HEK293 (cell line): ENCODE measurements at regions not wholly inside any gene's neighbourhood (a gene's known extent, or its start where the extent isn't known, plus 50 kb on each side); places are given as distances from the start of the nearest gene placed in this dataset.

Experiments
- EGR2 ChIP-seq: fragments of 450-650 bp; formaldehyde crosslinking; IDR thresholded peaks from 2 replicates; pipeline ENCODE4 v1.5.1; 2016; ENCODE audit warnings: low read depth, missing biosample characterization, missing genetic modification characterization
- KLF16 ChIP-seq: fragments of 450-650 bp; formaldehyde crosslinking; IDR thresholded peaks from 2 replicates; pipeline ENCODE4 v1.5.1; 2017; ENCODE audit warnings: missing biosample characterization, missing genetic modification characterization
- ZNF23 ChIP-seq: fragments of 450-650 bp; formaldehyde crosslinking; IDR thresholded peaks from 2 replicates; pipeline ENCODE4 v1.5.1; 2016; ENCODE audit warnings: missing biosample characterization, missing genetic modification characterization, borderline replicate concordance
- ZNF341 ChIP-seq: fragments of 450-650 bp; formaldehyde crosslinking; IDR thresholded peaks from 2 replicates; pipeline ENCODE4; 2016; ENCODE audit warnings: low read depth, missing biosample characterization, missing genetic modification characterization
- ZNF549 ChIP-seq: fragments of 450-650 bp; IDR thresholded peaks from 2 replicates; pipeline ENCODE4 v1.5.1; 2018; ENCODE audit warnings: missing biosample characterization, missing genetic modification characterization, mild to moderate bottlenecking, inconsistent platforms, moderate library complexity
- ZNF707 ChIP-seq: fragments of 450-650 bp; formaldehyde crosslinking; IDR thresholded peaks from 2 replicates; pipeline ENCODE4 v1.5.1; 2016; ENCODE audit warnings: missing biosample characterization, missing genetic modification characterization
- TF ChIP-seq, protein P1 (sequence below): fragments of 450-650 bp; formaldehyde crosslinking; IDR thresholded peaks from 2 replicates; pipeline ENCODE4 v1.5.1; 2016; ENCODE audit warnings: missing biosample characterization, missing genetic modification characterization
- TF ChIP-seq, protein P2 (sequence below): fragments of 450-650 bp; formaldehyde crosslinking; IDR thresholded peaks from 2 replicates; pipeline ENCODE4 v1.5.1; 2016; ENCODE audit warnings: missing biosample characterization, missing genetic modification characterization
- TF ChIP-seq, protein P3 (sequence below): fragments of 450-650 bp; formaldehyde crosslinking; IDR thresholded peaks from 2 replicates; pipeline ENCODE4; 2016; ENCODE audit warnings: missing biosample characterization, missing genetic modification characterization

DNA sequence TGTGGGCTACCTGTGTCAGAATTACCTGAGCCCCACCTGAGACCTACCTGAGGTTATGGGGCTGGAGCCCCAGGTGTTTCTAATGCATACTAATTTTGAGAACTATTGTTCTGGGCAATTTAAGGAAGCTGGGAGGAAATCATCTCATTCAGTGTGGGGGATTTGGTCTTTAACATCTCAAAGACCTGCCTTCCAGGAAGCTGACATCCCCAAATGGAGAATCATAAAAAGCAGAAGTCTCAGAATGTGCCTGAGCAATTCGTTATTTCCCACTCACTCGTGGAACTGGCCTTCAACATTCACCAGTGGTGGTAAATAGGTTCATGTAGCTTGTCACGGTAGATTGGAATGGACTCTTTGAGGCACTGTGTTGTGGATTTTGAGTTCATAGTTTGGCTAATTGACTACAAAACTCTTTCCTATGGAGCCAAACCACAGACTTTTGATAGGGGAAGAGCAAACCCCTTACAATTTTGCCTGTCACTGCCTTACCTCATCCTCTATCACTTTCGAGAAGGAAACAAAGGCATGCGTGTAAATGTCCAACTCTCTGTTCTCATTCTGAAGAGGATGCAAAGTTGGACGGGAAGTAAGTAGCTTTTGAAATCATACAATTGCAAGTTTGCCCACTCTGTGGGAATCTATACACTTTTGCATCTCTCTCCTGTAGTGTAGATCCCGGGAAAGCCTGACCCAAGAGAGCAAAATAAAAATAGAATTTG is 521.0 kb upstream of the MDFIC2 start:
- TF ChIP-seq ZNF549 (tag by site-specific recombination) (no peak), ZNF341 (no peak), EGR2 (no peak), KLF16 (no peak), ZNF707 (no peak), ZNF23 (tag by site-specific recombination) (no peak)
- TF ChIP-seq, protein P1, sequence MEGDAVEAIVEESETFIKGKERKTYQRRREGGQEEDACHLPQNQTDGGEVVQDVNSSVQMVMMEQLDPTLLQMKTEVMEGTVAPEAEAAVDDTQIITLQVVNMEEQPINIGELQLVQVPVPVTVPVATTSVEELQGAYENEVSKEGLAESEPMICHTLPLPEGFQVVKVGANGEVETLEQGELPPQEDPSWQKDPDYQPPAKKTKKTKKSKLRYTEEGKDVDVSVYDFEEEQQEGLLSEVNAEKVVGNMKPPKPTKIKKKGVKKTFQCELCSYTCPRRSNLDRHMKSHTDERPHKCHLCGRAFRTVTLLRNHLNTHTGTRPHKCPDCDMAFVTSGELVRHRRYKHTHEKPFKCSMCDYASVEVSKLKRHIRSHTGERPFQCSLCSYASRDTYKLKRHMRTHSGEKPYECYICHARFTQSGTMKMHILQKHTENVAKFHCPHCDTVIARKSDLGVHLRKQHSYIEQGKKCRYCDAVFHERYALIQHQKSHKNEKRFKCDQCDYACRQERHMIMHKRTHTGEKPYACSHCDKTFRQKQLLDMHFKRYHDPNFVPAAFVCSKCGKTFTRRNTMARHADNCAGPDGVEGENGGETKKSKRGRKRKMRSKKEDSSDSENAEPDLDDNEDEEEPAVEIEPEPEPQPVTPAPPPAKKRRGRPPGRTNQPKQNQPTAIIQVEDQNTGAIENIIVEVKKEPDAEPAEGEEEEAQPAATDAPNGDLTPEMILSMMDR, result no peak
- TF ChIP-seq, protein P2, sequence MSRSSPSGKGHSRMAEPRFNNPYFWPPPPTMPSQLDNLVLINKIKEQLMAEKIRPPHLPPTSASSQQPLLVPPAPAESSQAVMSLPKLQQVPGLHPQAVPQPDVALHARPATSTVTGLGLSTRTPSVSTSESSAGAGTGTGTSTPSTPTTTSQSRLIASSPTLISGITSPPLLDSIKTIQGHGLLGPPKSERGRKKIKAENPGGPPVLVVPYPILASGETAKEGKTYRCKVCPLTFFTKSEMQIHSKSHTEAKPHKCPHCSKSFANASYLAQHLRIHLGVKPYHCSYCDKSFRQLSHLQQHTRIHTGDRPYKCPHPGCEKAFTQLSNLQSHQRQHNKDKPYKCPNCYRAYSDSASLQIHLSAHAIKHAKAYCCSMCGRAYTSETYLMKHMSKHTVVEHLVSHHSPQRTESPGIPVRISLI, result no peak
- TF ChIP-seq, protein P3, sequence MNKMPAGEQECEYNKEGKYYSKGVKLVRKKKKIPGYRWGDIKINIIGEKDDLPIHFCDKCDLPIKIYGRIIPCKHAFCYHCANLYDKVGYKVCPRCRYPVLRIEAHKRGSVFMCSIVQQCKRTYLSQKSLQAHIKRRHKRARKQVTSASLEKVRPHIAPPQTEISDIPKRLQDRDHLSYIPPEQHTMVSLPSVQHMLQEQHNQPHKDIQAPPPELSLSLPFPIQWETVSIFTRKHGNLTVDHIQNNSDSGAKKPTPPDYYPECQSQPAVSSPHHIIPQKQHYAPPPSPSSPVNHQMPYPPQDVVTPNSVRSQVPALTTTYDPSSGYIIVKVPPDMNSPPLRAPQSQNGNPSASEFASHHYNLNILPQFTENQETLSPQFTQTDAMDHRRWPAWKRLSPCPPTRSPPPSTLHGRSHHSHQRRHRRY, result no peak
